ENCODE measurements at regions not wholly inside any gene's neighbourhood (a gene's known extent, or its start where the extent isn't known, plus 50 kb on each side); places are given as distances from the start of the nearest gene placed in this dataset.

DNA sequence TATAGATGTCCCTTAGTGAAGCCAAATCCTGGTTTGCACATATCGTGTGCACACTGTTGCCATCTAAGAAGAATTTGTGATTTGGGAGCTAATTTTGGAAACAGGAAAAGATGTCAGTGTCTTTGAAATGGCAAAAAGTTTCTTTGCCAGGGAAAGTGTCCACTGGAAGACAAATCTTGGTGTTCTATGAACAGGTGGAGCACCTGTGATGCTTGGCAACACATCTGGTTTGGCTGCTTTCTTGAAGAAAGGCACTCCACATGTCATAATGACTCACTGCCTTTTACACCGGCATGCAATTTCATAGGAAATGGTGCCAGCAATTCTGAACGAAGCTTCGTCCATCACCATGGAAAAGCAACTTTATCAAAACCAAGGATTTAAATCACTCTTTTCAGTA lies 1040.0 kb upstream of the MAP3K7 start:
- no peak overlapping the region for H3K27ac ChIP-seq (ENCODE audit: low read depth, low read length)
- no peaks in the 10 kb centered on the region for H3K27me3 ChIP-seq (ENCODE audit: control insufficient read depth, insufficient read depth, low read length)
- no peaks in the 10 kb centered on the region for H3K36me3 ChIP-seq (ENCODE audit: control insufficient read depth, insufficient read depth, low read length)
- no peak overlapping the region for H3K4me3 ChIP-seq (ENCODE audit: low read depth, low read length)
- peak in 1 of 6 donors; percentile 53 for DNase-seq (ENCODE audit: low read depth in 4 of 6, low spot score in 6 of 6)
- no peaks in the 10 kb centered on the region for H3K9me3 ChIP-seq (ENCODE audit: control insufficient read depth, insufficient read depth, low read length)
- no peaks in the 10 kb centered on the region for H3K4me1 ChIP-seq (ENCODE audit: control insufficient read depth, insufficient read depth, low read length)
- WGBS (ENCODE audit: insufficient coverage): 53% methylated on average over 1 of the region's 4 CpGs

DNA sequence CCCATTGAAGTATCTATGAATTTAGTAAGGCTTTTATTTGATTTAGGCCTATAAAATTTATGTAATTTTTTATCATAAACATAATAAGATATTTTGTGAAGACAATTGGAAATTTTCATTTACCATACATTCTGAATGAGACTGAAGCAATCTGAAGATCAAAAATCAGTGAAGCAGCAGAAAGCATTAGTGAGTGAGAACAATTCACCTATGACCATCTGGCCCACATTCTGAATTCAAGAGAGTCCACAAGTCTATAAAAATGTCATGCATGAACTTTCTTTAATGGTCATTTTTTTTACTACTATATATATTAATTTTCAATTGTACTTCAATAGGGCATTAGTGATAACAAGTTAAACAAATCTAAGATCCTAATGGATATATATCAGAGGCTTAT lies 1026.6 kb upstream of the MAP3K7 start:
- no peak for DNase-seq (ENCODE audit: low read depth in 4 of 6, low spot score in 6 of 6)
- no peaks in the 10 kb centered on the region for H3K9me3 ChIP-seq (ENCODE audit: control insufficient read depth, insufficient read depth, low read length)
- H3K27me3 ChIP-seq (ENCODE audit: control insufficient read depth, insufficient read depth, low read length): no peaks in the 10 kb centered on the region
- H3K36me3 ChIP-seq (ENCODE audit: control insufficient read depth, insufficient read depth, low read length): no peaks in the 10 kb centered on the region
- no peak overlapping the region for H3K4me3 ChIP-seq (ENCODE audit: low read depth, low read length)
- no peaks in the 10 kb centered on the region for H3K4me1 ChIP-seq (ENCODE audit: control insufficient read depth, insufficient read depth, low read length)
- H3K27ac ChIP-seq (ENCODE audit: low read depth, low read length): no peak overlapping the region

DNA sequence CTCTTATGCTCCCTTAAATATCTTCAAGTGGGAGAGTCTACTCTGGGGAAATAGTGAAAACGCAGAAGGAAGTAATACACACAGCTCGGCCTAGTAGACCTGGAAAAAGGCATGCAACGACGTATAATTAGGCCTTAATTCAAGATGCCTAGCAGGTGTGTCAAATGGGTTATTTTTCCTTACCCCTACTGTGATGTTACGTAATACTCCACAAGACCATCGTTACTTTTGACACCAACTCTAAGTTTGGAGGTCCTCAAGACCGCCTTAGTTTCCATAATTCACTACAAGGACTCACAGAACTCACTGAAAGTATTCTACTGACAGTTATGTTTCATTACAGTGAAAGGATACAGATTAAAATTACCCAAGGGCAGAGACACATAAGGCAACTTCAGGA lies 1024.3 kb upstream of the MAP3K7 start:
- DNase-seq (ENCODE audit: low read depth in 4 of 6, low spot score in 6 of 6): no peak
- no peaks in the 10 kb centered on the region for H3K27me3 ChIP-seq (ENCODE audit: control insufficient read depth, insufficient read depth, low read length)
- no peaks in the 10 kb centered on the region for H3K9me3 ChIP-seq (ENCODE audit: control insufficient read depth, insufficient read depth, low read length)
- no peaks in the 10 kb centered on the region for H3K36me3 ChIP-seq (ENCODE audit: control insufficient read depth, insufficient read depth, low read length)
- H3K4me3 ChIP-seq (ENCODE audit: low read depth, low read length): no peak overlapping the region
- no peak overlapping the region for H3K27ac ChIP-seq (ENCODE audit: low read depth, low read length)
- H3K4me1 ChIP-seq (ENCODE audit: control insufficient read depth, insufficient read depth, low read length): no peaks in the 10 kb centered on the region
- 100% methylated on average over 2 of the region's 7 CpGs for WGBS (ENCODE audit: insufficient coverage)

DNA sequence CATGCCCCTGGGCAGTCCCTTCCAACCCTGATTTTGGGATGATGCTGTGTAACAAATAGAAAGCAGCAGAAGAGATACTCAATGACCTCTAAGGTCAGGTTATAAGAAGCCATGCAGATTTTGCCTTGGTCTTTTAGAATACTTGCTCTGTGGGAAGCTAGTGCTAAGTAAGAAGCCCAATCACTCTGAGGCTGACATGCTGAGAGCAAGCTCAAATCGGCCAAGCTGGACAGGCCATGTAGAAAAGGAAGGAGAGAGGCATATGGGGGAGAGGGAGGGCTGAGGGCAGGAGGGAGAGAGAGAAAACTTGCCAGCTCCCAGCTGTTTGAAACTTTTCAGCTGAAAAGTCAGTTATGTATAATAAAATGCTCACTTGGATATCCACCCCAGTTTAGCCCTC lies 1021.6 kb upstream of the MAP3K7 start:
- H3K4me1 ChIP-seq (ENCODE audit: control insufficient read depth, insufficient read depth, low read length): no peaks in the 10 kb centered on the region
- H3K36me3 ChIP-seq (ENCODE audit: control insufficient read depth, insufficient read depth, low read length): no peaks in the 10 kb centered on the region
- H3K27me3 ChIP-seq (ENCODE audit: control insufficient read depth, insufficient read depth, low read length): no peaks in the 10 kb centered on the region
- H3K4me3 ChIP-seq (ENCODE audit: low read depth, low read length): no peak overlapping the region
- DNase-seq (ENCODE audit: low read depth in 4 of 6, low spot score in 6 of 6): no peak
- H3K27ac ChIP-seq (ENCODE audit: low read depth, low read length): no peak overlapping the region
- 10% methylated on average over 1 of the region's 1 CpG for WGBS (ENCODE audit: insufficient coverage)
- H3K9me3 ChIP-seq (ENCODE audit: control insufficient read depth, insufficient read depth, low read length): no peaks in the 10 kb centered on the region

DNA sequence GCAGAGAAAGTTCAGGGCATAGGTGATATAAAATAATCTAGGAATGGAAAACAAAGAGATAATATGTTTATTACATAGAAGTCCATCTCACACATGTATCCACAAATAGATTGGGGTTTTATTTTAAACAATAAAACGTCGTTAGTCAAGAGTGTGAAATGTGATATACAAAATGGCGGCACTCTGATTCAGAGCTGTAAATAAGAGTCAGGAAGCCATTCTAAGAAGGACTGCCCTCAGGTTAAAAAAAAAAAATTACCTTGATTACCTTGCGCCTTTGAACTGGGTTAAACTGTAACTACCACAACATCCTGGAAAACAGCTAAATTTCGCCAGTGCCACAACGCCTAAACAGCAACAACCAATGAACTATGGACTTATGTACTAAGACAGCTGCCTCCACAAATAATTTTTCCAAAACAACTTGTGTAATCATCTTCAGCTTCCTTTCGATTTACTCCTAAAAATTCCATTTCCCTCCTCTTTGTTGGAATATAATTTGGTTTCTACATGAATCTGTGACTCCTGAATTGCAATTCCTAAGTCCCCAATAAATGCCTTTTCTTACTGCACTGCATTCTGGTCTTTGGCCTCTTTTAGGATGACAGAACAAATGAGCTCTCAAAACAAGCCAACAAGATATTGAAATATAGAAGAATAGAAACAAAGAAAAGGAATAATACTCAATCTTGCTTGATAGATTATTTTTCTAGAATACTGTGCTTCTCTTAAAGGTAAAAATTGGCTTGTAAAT lies 1019.5 kb upstream of the MAP3K7 start:
- Histone ChIP-seq H3K27ac (ENCODE audit: low read depth, low read length) (no peak overlapping the region), H3K9me3 (ENCODE audit: control insufficient read depth, insufficient read depth, low read length) (no peaks in the 10 kb centered on the region), H3K36me3 (ENCODE audit: control insufficient read depth, insufficient read depth, low read length) (no peaks in the 10 kb centered on the region), H3K27me3 (ENCODE audit: control insufficient read depth, insufficient read depth, low read length) (no peaks in the 10 kb centered on the region), H3K4me1 (ENCODE audit: control insufficient read depth, insufficient read depth, low read length) (no peaks in the 10 kb centered on the region), H3K4me3 (ENCODE audit: low read depth, low read length) (no peak overlapping the region)
- 95% methylated on average over 4 of the region's 7 CpGs for WGBS (ENCODE audit: insufficient coverage)
- no peak for DNase-seq (ENCODE audit: low read depth in 4 of 6, low spot score in 6 of 6)

DNA sequence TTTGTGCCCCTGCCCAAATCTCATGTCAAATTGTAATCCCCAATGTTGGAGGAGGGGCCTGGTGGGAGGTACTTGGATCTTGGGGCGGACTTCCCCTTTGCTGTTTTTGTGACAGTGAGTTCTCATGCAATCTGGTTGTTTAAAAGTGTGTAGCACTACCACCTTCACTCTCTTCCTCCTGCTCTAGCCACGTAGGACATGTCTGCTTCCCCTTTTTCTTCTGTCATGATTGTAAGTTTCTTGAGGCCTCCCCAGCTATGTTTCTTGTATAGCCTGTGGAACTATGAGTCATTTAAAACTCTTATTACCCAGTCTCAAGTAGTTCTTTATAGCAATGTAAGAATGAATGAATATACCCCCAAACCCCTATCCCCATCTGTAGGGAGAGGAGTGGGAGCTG lies 1013.7 kb upstream of the MAP3K7 start:
- H3K4me3 ChIP-seq (ENCODE audit: low read depth, low read length): no peak overlapping the region
- no peaks in the 10 kb centered on the region for H3K9me3 ChIP-seq (ENCODE audit: control insufficient read depth, insufficient read depth, low read length)
- no peak overlapping the region for H3K27ac ChIP-seq (ENCODE audit: low read depth, low read length)
- H3K4me1 ChIP-seq (ENCODE audit: control insufficient read depth, insufficient read depth, low read length): no peaks in the 10 kb centered on the region
- no CpG with 5 or more reads among the region's 2 CpGs for WGBS (ENCODE audit: insufficient coverage)
- H3K36me3 ChIP-seq (ENCODE audit: control insufficient read depth, insufficient read depth, low read length): no peaks in the 10 kb centered on the region
- H3K27me3 ChIP-seq (ENCODE audit: control insufficient read depth, insufficient read depth, low read length): no peaks in the 10 kb centered on the region
- DNase-seq (ENCODE audit: low read depth in 4 of 6, low spot score in 6 of 6): no peak

DNA sequence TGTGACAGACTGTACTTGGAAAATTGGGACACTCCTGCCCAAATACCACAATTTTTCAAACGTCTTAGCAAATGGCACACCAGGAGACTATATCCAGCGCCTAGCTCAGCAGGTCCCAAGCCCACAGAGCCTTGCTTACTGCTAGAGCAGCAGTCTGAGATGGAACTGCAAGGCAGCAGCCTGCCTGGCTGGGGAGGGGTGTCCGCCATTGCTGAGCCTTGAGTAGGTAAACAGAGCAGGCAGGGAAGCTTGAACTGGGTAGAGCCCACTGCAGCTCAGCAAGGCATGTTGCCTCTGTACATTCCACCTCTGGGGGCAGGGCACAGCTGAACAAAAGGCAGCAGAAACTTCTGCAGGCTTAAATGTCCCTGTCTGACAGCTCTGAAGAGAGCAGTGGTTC lies 1003.3 kb upstream of the MAP3K7 start:
- no peaks in the 10 kb centered on the region for H3K4me1 ChIP-seq (ENCODE audit: control insufficient read depth, insufficient read depth, low read length)
- H3K4me3 ChIP-seq (ENCODE audit: low read depth, low read length): no peak overlapping the region
- H3K27ac ChIP-seq (ENCODE audit: low read depth, low read length): no peak overlapping the region
- H3K36me3 ChIP-seq (ENCODE audit: control insufficient read depth, insufficient read depth, low read length): no peaks in the 10 kb centered on the region
- DNase-seq (ENCODE audit: low read depth in 4 of 6, low spot score in 6 of 6): no peak
- no peaks in the 10 kb centered on the region for H3K9me3 ChIP-seq (ENCODE audit: control insufficient read depth, insufficient read depth, low read length)
- 90% methylated on average over 3 of the region's 3 CpGs for WGBS (ENCODE audit: insufficient coverage)
- no peaks in the 10 kb centered on the region for H3K27me3 ChIP-seq (ENCODE audit: control insufficient read depth, insufficient read depth, low read length)

DNA sequence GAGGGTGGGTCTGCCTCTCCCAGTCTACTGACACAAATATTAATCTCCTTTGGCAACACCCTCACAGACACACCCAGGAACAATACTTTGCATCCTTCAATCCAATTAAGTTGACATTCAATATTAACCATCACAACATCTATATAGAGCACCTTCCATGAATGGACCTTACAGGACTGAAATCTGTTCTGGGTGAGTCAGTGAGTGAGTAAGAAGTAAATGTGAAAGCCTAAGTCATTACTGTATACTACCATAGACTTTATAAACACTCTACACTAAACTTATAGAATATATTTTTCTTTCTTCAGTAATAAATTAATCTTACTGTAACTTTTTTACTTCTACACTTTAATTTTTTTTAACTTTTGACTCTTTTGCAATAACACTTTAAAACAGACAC lies 993.8 kb upstream of the MAP3K7 start:
- H3K27ac ChIP-seq (ENCODE audit: low read depth, low read length): no peak overlapping the region
- H3K9me3 ChIP-seq (ENCODE audit: control insufficient read depth, insufficient read depth, low read length): no peaks in the 10 kb centered on the region
- no peaks in the 10 kb centered on the region for H3K27me3 ChIP-seq (ENCODE audit: control insufficient read depth, insufficient read depth, low read length)
- no peaks in the 10 kb centered on the region for H3K4me1 ChIP-seq (ENCODE audit: control insufficient read depth, insufficient read depth, low read length)
- no peaks in the 10 kb centered on the region for H3K36me3 ChIP-seq (ENCODE audit: control insufficient read depth, insufficient read depth, low read length)
- DNase-seq (ENCODE audit: low read depth in 4 of 6, low spot score in 6 of 6): no peak
- no peak overlapping the region for H3K4me3 ChIP-seq (ENCODE audit: low read depth, low read length)

DNA sequence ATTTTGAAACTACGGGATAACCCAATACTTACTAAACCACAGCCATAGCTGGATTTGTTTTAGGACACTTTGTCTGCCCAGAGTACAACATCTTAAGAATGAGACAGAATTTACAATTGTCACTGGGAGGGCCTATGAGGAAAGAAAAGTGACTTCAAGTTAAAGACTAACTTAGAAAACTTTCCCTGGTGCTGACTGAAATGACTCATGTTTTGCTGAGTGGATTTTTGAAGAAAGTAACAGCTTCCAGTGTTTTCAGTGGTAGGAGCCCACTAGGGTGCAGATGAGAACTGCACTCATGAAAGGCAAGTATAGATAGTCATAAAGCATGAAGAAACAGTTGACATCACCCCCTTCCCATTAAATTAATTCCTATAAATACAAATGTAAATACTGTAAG lies 988.2 kb upstream of the MAP3K7 start:
- DNase-seq (ENCODE audit: low read depth in 4 of 6, low spot score in 6 of 6): no peak
- WGBS (ENCODE audit: insufficient coverage): no CpG with 5 or more reads among the region's 1 CpG

DNA sequence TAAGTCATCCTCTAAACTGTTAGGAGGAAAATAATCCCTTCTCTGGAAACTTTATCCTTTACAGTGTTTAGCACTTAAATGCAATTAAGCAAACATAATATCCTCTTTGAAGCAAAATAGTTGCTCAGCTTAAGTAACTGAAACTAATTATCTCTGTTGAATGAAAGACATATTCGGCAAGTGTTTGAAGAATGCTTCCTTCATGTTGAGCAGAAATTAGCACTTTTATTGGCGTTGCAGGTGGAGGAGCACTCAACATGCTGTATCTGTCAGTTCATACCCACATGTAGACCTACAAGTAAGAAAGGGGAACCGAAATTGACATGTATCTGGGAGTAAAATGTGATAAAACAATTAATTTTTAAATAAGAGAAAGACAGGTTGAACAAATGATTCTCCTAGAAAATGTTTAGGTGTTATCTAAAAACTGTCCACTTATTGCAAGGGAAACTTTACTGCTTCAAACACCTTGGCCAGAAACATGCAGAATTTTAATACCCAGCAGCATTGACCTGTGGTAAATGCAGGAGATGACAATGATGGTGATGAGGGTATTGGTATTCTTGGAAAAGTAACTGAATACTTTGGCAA lies 987.0 kb upstream of the MAP3K7 start:
- Histone ChIP-seq H3K27ac (ENCODE audit: low read depth, low read length) (no peak overlapping the region), H3K9me3 (ENCODE audit: control insufficient read depth, insufficient read depth, low read length) (no peaks in the 10 kb centered on the region), H3K36me3 (ENCODE audit: control insufficient read depth, insufficient read depth, low read length) (no peaks in the 10 kb centered on the region), H3K4me3 (ENCODE audit: low read depth, low read length) (no peak overlapping the region), H3K4me1 (ENCODE audit: control insufficient read depth, insufficient read depth, low read length) (no peaks in the 10 kb centered on the region), H3K27me3 (ENCODE audit: control insufficient read depth, insufficient read depth, low read length) (no peaks in the 10 kb centered on the region)
- WGBS (ENCODE audit: insufficient coverage): no CpG with 5 or more reads among the region's 3 CpGs
- DNase-seq (ENCODE audit: low read depth in 4 of 6, low spot score in 6 of 6): no peak

More for the DNA sequence above, 988.2 kb upstream of the MAP3K7 start:
- H3K27ac ChIP-seq (ENCODE audit: low read depth, low read length): no peak overlapping the region
- no peaks in the 10 kb centered on the region for H3K9me3 ChIP-seq (ENCODE audit: control insufficient read depth, insufficient read depth, low read length)
- no peaks in the 10 kb centered on the region for H3K36me3 ChIP-seq (ENCODE audit: control insufficient read depth, insufficient read depth, low read length)
- H3K4me1 ChIP-seq (ENCODE audit: control insufficient read depth, insufficient read depth, low read length): no peaks in the 10 kb centered on the region
- no peak overlapping the region for H3K4me3 ChIP-seq (ENCODE audit: low read depth, low read length)
- H3K27me3 ChIP-seq (ENCODE audit: control insufficient read depth, insufficient read depth, low read length): no peaks in the 10 kb centered on the region
